CD8-positive, alpha-beta memory T cell (primary cell): ENCODE measurements at regions not wholly inside any gene's neighbourhood (a gene's known extent, or its start where the extent isn't known, plus 50 kb on each side); places are given as distances from the start of the nearest gene placed in this dataset.

ENCODE experiments used
- CTCF ChIA-PET: fragments of 350-600 bp; sonication (Branson Sonifier 250); formaldehyde crosslinking; loops from one replicate; lab custom pipeline; 2021; ENCODE audit warnings: antibody characterized with exemption; lab: Charles Lee
- POLR2A ChIA-PET: fragments of 350-600 bp; sonication (Branson Sonifier 250); formaldehyde crosslinking; loops from one replicate; lab custom pipeline; 2021; ENCODE audit warnings: antibody characterized with exemption; lab: Charles Lee
- DNase-seq, 5 donors: peaks; one replicate each; pipeline versions ENCODE4 v3.0.0 to v3.0.0-alpha.2; 2020 to 2022; ENCODE audit warnings: mixed read lengths in 1 of 5
- H3K27ac ChIP-seq: one replicate; pipeline ENCODE4 v1.7.0; 2013; ENCODE audit warnings: low read depth, mild to moderate bottlenecking, low read length, moderate library complexity
- H3K27me3 ChIP-seq: 2 replicates; pipeline ENCODE4 v1.7.0; 2013; ENCODE audit warnings: low read length, mild to moderate bottlenecking; ENCODE audit not compliant: insufficient read depth, poor library complexity, severe bottlenecking
- H3K36me3 ChIP-seq: 2 replicates; pipeline ENCODE4 v1.7.0; 2013; ENCODE audit warnings: mild to moderate bottlenecking, low read length, moderate library complexity; ENCODE audit not compliant: insufficient read depth
- H3K4me1 ChIP-seq: 2 replicates; pipeline ENCODE4 v1.7.0; 2013; ENCODE audit warnings: mild to moderate bottlenecking, low read length, moderate library complexity; ENCODE audit not compliant: insufficient read depth
- H3K4me3 ChIP-seq: 2 replicates; pipeline ENCODE4 v1.7.0; 2013; ENCODE audit warnings: mild to moderate bottlenecking, low read length
- H3K9me3 ChIP-seq: 2 replicates; pipeline ENCODE4 v1.7.0; 2013; ENCODE audit warnings: mild to moderate bottlenecking, low read length
- H3K27ac Mint-ChIP-seq, 8 donors: one replicate each; pipeline ENCODE4 v1.8.0; 2020 to 2021; ENCODE audit warnings: mixed read lengths in 8 of 8, mild to moderate bottlenecking in 6 of 8, inconsistent platforms in 3 of 8, moderate library complexity in 3 of 8
- H3K27me3 Mint-ChIP-seq, 2 donors: one replicate each; pipeline ENCODE4 v1.8.0; 2020 to 2021; ENCODE audit warnings: mixed read lengths in 2 of 2, mild to moderate bottlenecking in 1 of 2, moderate library complexity in 1 of 2
- H3K36me3 Mint-ChIP-seq, 3 donors: one replicate each; pipeline ENCODE4 v1.8.0; 2020 to 2021; ENCODE audit warnings: mixed read lengths in 3 of 3, inconsistent platforms in 1 of 3, mild to moderate bottlenecking in 1 of 3
- H3K4me1 Mint-ChIP-seq, 3 donors: one replicate each; pipeline ENCODE4 v1.8.0; 2020 to 2021; ENCODE audit warnings: mixed read lengths in 3 of 3, inconsistent platforms in 1 of 3, mild to moderate bottlenecking in 1 of 3
- H3K4me3 Mint-ChIP-seq, 7 donors: one replicate each; pipeline ENCODE4 v1.8.0; 2020 to 2021; ENCODE audit warnings: mixed read lengths in 7 of 7, mild to moderate bottlenecking in 6 of 7, moderate library complexity in 4 of 7, inconsistent platforms in 2 of 7
- H3K9me3 Mint-ChIP-seq, 5 donors: one replicate each; pipeline ENCODE4 v1.8.0; 2020 to 2022; ENCODE audit warnings: mixed read lengths in 5 of 5, mild to moderate bottlenecking in 3 of 5, moderate library complexity in 2 of 5, inconsistent platforms in 1 of 5

DNA sequence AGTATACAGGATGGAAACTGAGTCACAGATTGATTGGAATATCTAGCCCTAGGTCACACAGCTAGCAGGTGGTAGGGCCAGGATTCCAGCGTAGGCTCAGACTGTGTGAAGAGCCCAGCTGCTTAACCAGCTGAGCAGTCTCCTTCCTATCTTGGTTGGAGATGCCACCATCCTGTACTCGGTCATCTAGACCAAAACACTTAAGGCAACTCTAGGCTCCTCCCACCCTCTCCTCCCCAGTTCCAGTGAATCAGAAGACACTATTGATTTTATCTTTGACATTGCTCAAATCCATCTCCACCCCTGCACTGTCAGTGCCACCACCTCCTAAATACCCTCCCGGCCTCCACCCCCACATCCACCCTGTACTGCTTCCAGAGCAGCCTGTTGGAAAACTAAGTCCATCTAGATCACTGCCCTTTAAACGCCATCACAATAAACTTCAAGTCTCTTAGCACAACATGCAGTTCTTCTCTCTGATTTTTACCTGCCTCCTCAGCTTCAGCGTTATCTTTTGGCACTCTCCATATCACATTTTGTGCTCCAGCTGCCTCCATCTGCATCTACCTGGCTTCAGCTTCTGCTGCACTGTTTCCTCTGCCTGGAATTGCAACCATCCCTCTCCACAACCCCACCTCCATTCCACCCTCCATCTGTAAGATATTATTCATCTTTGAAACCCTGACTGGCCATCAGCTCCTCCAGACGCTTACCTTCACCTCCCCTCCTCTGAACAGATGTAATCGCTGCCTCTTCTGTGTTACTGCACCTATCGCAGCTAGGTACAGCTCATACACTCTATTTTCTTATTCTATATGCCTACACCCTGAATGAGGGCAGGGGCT, 86.8 kb upstream of the ACP3 start:
- Mint-ChIP-seq H3K9me3 (no peaks in the 10 kb centered on the region), H3K4me3 (no peak overlapping the region), H3K36me3 (no peaks in the 10 kb centered on the region), H3K27ac (peak overlapping the region in 1 of 8 donors; percentile 26), H3K27me3 (peaks cover 7 to 12% of the 10 kb centered on the region in 2 donors), H3K4me1 (no peaks in the 10 kb centered on the region)
- no peak for DNase-seq
- ChIA-PET POLR2A (no interaction called here), CTCF (no interaction called here)
- Histone ChIP-seq H3K4me1 (no peaks in the 10 kb centered on the region), H3K27me3 (no peaks in the 10 kb centered on the region), H3K36me3 (no peaks in the 10 kb centered on the region), H3K4me3 (no peak overlapping the region), H3K27ac (no peak overlapping the region), H3K9me3 (no peaks in the 10 kb centered on the region)

DNA sequence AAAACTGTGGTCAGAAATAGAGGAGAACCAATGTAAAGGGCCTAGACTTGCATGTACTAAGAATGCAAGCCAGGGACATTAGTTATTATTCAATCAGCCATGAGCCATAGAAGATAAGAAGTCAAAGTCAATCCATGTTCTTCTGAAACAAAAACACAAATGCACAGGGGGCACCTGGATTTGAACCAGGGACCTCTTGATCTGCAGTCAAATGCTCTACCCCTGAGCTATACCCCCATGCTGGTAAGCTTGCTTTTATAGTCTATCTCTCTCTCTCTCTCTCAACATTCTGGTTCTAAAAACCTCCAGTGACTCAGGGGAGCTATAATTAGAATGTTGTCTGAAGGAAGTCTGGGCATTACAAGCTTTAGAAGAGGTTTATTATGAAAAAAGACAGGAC, 85.6 kb upstream of the ACP3 start:
- Mint-ChIP-seq H3K36me3 (no peaks in the 10 kb centered on the region), H3K27me3 (peaks cover 7 to 18% of the 10 kb centered on the region in 2 donors), H3K4me3 (no peak overlapping the region), H3K27ac (no peak overlapping the region), H3K9me3 (no peaks in the 10 kb centered on the region), H3K4me1 (no peaks in the 10 kb centered on the region)
- H3K4me1 ChIP-seq, result no peaks in the 10 kb centered on the region
- no peaks in the 10 kb centered on the region for H3K9me3 ChIP-seq
- H3K27ac ChIP-seq, result no peak overlapping the region
- DNase-seq, result no peak
- no peaks in the 10 kb centered on the region for H3K36me3 ChIP-seq
- ChIA-PET POLR2A (no interaction called here), CTCF (no interaction called here)
- no peak overlapping the region for H3K4me3 ChIP-seq
- H3K27me3 ChIP-seq, result no peaks in the 10 kb centered on the region

DNA sequence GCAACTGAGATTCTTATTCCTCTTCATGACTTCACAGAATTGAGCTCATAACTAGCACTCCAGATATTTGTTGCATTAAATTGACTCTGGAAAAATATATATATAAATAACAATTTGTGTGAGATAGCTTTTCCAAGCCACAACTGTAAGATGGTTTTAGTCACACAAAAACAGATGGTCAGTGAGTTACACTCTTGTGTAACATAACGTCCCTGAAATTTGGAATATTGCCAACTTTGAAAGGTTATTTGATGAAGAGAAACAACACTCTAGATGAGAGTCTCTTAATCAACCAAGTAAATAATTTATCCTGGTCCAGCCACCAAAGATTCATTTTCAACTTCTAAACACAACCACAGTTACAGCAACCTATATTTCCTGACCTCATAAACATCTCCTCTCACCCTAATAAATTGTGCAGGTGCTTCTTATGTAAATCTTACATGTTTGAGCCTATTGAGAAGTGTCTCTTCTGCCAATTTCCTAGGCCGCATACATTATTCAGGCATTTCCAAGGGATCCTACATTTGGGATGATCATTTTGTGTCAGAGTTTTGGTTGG, 84.9 kb upstream of the ACP3 start:
- H3K27ac ChIP-seq, result no peak overlapping the region
- POLR2A ChIA-PET, result no interaction called here
- CTCF ChIA-PET, result no interaction called here

DNA sequence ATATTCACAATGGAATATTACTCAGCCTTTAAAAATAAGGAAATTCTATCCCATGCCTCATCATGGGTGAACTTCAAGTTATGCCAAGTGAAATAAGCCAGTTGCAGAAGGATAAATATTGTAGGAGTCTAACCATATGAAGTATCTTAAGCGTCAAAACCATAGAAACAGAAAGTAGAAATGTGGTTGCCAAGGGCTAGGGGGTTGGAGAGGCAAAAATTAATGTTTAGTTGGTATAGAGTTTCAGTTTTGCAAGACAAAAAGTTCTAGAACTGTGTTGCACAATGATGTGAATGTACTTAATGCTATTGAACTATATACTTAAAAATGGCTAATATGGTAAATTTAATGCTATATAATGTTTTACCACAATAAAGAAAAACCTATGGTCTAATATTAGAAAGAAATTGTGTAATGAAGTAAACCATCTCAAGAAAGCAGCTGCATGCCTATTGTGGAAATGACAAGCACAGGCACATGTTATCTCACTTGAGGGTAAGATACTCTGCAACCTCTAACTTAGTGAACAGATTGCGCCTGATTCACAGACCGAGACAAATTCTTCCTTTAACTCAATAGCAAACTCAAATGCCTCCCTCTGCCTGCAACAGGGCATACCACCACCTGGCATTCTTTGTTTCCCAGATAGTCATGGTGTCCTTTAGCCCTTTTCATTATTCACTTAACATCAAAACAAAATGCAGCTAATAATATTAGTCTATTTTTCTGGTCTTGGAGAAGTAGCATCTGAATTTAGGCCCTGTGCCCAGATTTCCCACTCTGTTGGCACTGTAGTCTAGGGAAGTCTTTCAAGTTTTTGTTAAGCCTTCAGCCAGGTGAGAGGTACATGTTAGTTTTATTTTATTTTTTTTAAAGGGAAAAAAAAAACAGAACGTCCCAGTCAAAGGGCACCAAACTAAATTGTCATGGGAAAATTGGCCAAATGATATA, 80.2 kb upstream of the ACP3 start:
- Histone ChIP-seq H3K9me3 (no peaks in the 10 kb centered on the region), H3K36me3 (no peaks in the 10 kb centered on the region), H3K27me3 (no peaks in the 10 kb centered on the region), H3K4me3 (no peak overlapping the region), H3K4me1 (no peaks in the 10 kb centered on the region), H3K27ac (no peak overlapping the region)
- no peaks in the 10 kb centered on the region for H3K36me3 Mint-ChIP-seq
- no peaks in the 10 kb centered on the region for H3K4me1 Mint-ChIP-seq
- no peak overlapping the region for H3K27ac Mint-ChIP-seq
- no peak overlapping the region for H3K4me3 Mint-ChIP-seq
- peaks cover 3 to 37% of the 10 kb centered on the region in 2 donors for H3K27me3 Mint-ChIP-seq
- POLR2A ChIA-PET, result no interaction called here
- CTCF ChIA-PET, result no interaction called here
- no peak for DNase-seq
- H3K9me3 Mint-ChIP-seq, result no peaks in the 10 kb centered on the region

More for the DNA sequence above, 84.9 kb upstream of the ACP3 start:
- DNase-seq, result no peak
- Histone ChIP-seq H3K4me1 (no peaks in the 10 kb centered on the region), H3K9me3 (no peaks in the 10 kb centered on the region), H3K4me3 (no peak overlapping the region), H3K36me3 (no peaks in the 10 kb centered on the region), H3K27me3 (no peaks in the 10 kb centered on the region)
- H3K36me3 Mint-ChIP-seq, result no peaks in the 10 kb centered on the region
- H3K9me3 Mint-ChIP-seq, result no peaks in the 10 kb centered on the region
- H3K27ac Mint-ChIP-seq, result no peak overlapping the region
- H3K27me3 Mint-ChIP-seq, result peaks cover 7 to 16% of the 10 kb centered on the region in 2 donors
- H3K4me3 Mint-ChIP-seq, result no peak overlapping the region
- H3K4me1 Mint-ChIP-seq, result no peaks in the 10 kb centered on the region

DNA sequence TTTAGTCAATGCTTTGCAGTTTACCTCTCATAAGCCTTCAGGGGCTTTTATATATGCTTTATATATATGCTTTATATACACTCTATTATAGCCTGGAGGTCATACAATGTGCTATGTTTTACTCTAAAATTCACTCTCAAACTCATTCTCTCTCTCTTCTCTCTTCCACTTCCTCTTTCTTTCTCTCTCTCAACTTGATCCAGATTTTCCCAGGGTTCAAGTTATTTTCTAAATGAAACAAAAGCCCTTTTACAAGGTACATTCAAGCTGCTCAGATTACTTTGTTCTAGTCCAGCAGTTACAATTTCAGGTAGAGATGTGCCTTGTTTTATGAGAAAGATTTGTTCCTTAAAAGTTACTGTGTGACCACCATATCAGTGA, 79.6 kb upstream of the ACP3 start:
- H3K36me3 ChIP-seq, result no peaks in the 10 kb centered on the region
- no peaks in the 10 kb centered on the region for H3K9me3 ChIP-seq
- ChIA-PET CTCF (no interaction called here), POLR2A (no interaction called here)
- H3K27me3 ChIP-seq, result no peaks in the 10 kb centered on the region
- no peaks in the 10 kb centered on the region for H3K4me1 Mint-ChIP-seq
- H3K4me3 ChIP-seq, result no peak overlapping the region
- H3K4me1 ChIP-seq, result no peaks in the 10 kb centered on the region
- no peak for DNase-seq
- peaks cover 3 to 41% of the 10 kb centered on the region in 2 donors for H3K27me3 Mint-ChIP-seq
- H3K36me3 Mint-ChIP-seq, result no peaks in the 10 kb centered on the region
- no peak overlapping the region for H3K4me3 Mint-ChIP-seq
- H3K27ac Mint-ChIP-seq, result no peak overlapping the region
- H3K9me3 Mint-ChIP-seq, result no peaks in the 10 kb centered on the region
- H3K27ac ChIP-seq, result no peak overlapping the region

DNA sequence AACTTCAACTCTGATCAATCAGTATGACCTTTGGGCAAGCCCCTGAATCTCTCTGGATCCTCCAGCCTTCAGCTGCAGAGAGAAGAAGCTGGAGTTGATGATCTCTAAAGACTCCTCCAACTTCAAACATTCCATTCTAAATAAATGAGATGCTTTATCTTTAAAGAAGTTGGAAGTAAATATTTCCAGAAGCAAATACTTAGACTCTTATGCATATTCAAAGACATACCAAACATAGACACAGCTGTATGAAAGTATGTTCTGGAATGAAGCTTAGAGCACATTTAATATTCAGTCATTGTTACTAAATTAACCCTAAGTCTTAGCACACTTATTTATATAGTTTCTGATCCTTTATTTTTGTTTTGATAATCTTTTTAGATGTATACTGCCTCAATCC, 77.6 kb upstream of the ACP3 start:
- no peaks in the 10 kb centered on the region for H3K4me1 Mint-ChIP-seq
- no peak overlapping the region for H3K4me3 Mint-ChIP-seq
- POLR2A ChIA-PET, result no interaction called here

DNA sequence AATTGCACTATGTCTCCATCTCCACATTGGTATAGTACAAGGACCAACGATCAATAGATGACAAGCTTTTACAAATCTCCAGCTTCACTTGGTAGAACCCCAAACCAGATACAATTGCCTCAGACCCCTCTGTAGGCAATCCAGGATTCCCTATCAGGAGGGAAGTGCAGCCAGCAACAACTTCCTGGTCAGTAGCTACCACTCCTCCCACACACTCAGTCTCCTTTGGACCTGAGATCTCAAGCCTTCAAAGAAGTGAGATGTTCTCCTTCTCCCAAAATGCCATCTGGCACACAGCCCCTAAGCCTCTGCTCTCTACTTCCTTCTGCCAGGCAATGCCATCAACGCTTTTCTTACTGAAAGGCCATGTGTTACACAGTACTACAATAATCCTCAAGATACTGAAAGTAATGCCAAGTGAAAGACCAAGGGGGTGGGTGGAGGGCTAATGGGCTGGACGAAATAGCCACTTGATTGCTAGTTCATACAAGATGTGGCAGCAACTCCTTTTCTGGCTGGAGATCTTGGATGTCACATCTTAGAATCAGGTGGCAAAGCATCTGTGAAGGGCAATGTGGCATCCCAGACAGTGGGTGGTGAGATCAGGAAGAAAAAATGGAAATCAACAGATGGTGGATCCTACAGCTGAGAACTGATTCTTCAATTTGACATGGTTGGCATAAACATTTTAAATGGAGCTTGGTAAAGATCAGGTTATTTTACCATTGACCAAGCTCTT, 75.3 kb upstream of the ACP3 start:
- Histone ChIP-seq H3K36me3 (no peaks in the 10 kb centered on the region), H3K27ac (no peak overlapping the region), H3K4me1 (no peaks in the 10 kb centered on the region), H3K27me3 (no peaks in the 10 kb centered on the region), H3K4me3 (no peak overlapping the region), H3K9me3 (no peaks in the 10 kb centered on the region)
- no peak overlapping the region for H3K4me3 Mint-ChIP-seq
- DNase-seq, result no peak
- no peaks in the 10 kb centered on the region for H3K36me3 Mint-ChIP-seq
- no peaks in the 10 kb centered on the region for H3K9me3 Mint-ChIP-seq
- H3K27ac Mint-ChIP-seq, result no peak overlapping the region
- ChIA-PET POLR2A (no interaction called here), CTCF (no interaction called here)
- H3K4me1 Mint-ChIP-seq, result no peaks in the 10 kb centered on the region
- H3K27me3 Mint-ChIP-seq, result peaks cover 3 to 45% of the 10 kb centered on the region in 2 donors

More for the DNA sequence above, 77.6 kb upstream of the ACP3 start:
- no peaks in the 10 kb centered on the region for H3K27me3 ChIP-seq
- CTCF ChIA-PET, result no interaction called here
- Mint-ChIP-seq H3K36me3 (no peaks in the 10 kb centered on the region), H3K27me3 (peaks cover 3 to 40% of the 10 kb centered on the region in 2 donors), H3K9me3 (no peaks in the 10 kb centered on the region), H3K27ac (no peak overlapping the region)
- no peaks in the 10 kb centered on the region for H3K36me3 ChIP-seq
- H3K27ac ChIP-seq, result no peak overlapping the region
- DNase-seq, result no peak
- H3K4me1 ChIP-seq, result no peaks in the 10 kb centered on the region
- H3K9me3 ChIP-seq, result no peaks in the 10 kb centered on the region
- H3K4me3 ChIP-seq, result no peak overlapping the region
